ENCODE measurements at regions not wholly inside any gene's neighbourhood (a gene's known extent, or its start where the extent isn't known, plus 50 kb on each side); places are given as distances from the start of the nearest gene placed in this dataset.

GRCh38 chr12:14283489-14284144 lies 81.9 kb upstream of the ATF7IP start:
- no peaks in the 10 kb centered on the region for H3K9me3 ChIP-seq (ENCODE audit: low read depth, low read length)
- no peak overlapping the region for H3K4me3 ChIP-seq (ENCODE audit: low read length)

GRCh38 chr12:14284184-14284722 lies 81.2 kb upstream of the ATF7IP start:
- H3K4me1 ChIP-seq (ENCODE audit: insufficient read depth, low read length) = peaks cover 10% of the 10 kb centered on the region
- no peak overlapping the region for H3K4me3 ChIP-seq (ENCODE audit: low read length)
- H3K27me3 ChIP-seq (ENCODE audit: insufficient read depth, low read length) = no peaks in the 10 kb centered on the region
- peaks cover 5% of the 10 kb centered on the region for H3K9me3 ChIP-seq (ENCODE audit: low read depth, low read length)

More at GRCh38 chr12:14283489-14284144, 81.9 kb upstream of the ATF7IP start:
- no peaks in the 10 kb centered on the region for H3K27me3 ChIP-seq (ENCODE audit: insufficient read depth, low read length)
- H3K4me1 ChIP-seq (ENCODE audit: insufficient read depth, low read length) = peaks cover 10% of the 10 kb centered on the region

GRCh38 chr12:14289601-14290000 lies 75.9 kb upstream of the ATF7IP start:
- Histone ChIP-seq H3K9me3 (ENCODE audit: low read depth, low read length) (peaks cover 9% of the 10 kb centered on the region), H3K4me3 (ENCODE audit: low read length) (no peak overlapping the region), H3K27me3 (ENCODE audit: insufficient read depth, low read length) (no peaks in the 10 kb centered on the region), H3K4me1 (ENCODE audit: insufficient read depth, low read length) (peaks cover 15% of the 10 kb centered on the region)

DNA sequence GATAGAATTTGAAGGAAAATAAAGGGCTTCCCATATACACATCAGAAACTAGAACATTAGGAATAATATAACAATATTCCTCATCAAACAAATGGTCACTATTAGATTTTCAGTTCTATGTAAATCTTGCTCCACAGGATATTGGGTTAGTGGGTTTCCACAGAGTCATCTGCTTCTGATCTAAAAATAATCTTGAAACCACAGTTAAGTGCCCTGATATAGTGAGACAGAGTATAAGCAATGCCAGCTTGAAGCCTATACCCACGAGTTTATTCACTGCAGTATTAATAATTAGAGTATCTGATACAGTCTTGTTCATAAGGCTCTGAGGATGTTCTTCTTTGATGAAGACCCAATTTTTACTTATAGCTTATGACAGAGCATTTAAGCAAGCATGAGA lies 74.5 kb upstream of the ATF7IP start:
- Histone ChIP-seq H3K27me3 (ENCODE audit: insufficient read depth, low read length) (no peaks in the 10 kb centered on the region), H3K4me3 (ENCODE audit: low read length) (no peak overlapping the region), H3K4me1 (ENCODE audit: insufficient read depth, low read length) (peaks cover 15% of the 10 kb centered on the region), H3K9me3 (ENCODE audit: low read depth, low read length) (peaks cover 9% of the 10 kb centered on the region)

DNA sequence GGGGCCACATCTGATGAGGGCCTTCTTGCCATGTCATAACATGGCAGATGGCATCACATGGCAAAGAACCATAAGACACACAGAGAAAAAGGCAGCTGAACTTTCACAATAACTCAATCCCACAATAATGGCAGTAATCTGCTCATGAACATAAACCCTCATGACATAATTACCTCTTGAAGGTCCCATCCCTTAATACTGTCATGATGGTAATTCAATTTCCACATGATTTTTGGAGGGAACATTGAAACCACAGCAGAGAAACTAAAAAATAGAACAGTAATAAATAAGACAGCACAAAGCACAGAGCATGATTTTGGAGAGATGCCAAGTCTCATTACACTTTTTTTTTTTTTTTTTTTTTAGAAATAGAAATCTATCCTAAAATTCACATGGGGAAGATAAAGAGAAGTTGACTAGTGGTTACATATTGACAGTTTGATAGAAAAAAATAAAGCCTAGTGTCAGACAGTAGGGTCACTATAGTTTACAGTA lies 61.8 kb upstream of the ATF7IP start:
- H3K4me1 ChIP-seq (ENCODE audit: insufficient read depth, low read length) = no peaks in the 10 kb centered on the region
- H3K9me3 ChIP-seq (ENCODE audit: low read depth, low read length) = no peaks in the 10 kb centered on the region
- H3K4me3 ChIP-seq (ENCODE audit: low read length) = no peak overlapping the region
- H3K27me3 ChIP-seq (ENCODE audit: insufficient read depth, low read length) = no peaks in the 10 kb centered on the region

GRCh38 chr12:14307004-14307403 lies 58.5 kb upstream of the ATF7IP start:
- Histone ChIP-seq H3K4me1 (ENCODE audit: insufficient read depth, low read length) (no peaks in the 10 kb centered on the region), H3K27me3 (ENCODE audit: insufficient read depth, low read length) (no peaks in the 10 kb centered on the region), H3K9me3 (ENCODE audit: low read depth, low read length) (no peaks in the 10 kb centered on the region), H3K4me3 (ENCODE audit: low read length) (no peak overlapping the region)

GRCh38 chr12:14308516-14308915 lies 57.0 kb upstream of the ATF7IP start:
- no peaks in the 10 kb centered on the region for H3K27me3 ChIP-seq (ENCODE audit: insufficient read depth, low read length)
- no peak overlapping the region for H3K4me3 ChIP-seq (ENCODE audit: low read length)
- no peaks in the 10 kb centered on the region for H3K4me1 ChIP-seq (ENCODE audit: insufficient read depth, low read length)
- no peaks in the 10 kb centered on the region for H3K9me3 ChIP-seq (ENCODE audit: low read depth, low read length)

- Histone ChIP-seq H3K4me1 (ENCODE audit: insufficient read depth, low read length) (peaks cover 3% of the 10 kb centered on the region), H3K27me3 (ENCODE audit: insufficient read depth, low read length) (no peaks in the 10 kb centered on the region), H3K9me3 (ENCODE audit: low read depth, low read length) (no peaks in the 10 kb centered on the region), H3K4me3 (ENCODE audit: low read length) (no peak overlapping the region)
Observed at GRCh38 chr12:14310866-14311265, 54.6 kb upstream of the ATF7IP start.

- Histone ChIP-seq H3K27me3 (ENCODE audit: insufficient read depth, low read length) (no peaks in the 10 kb centered on the region), H3K4me3 (ENCODE audit: low read length) (no peak overlapping the region), H3K4me1 (ENCODE audit: insufficient read depth, low read length) (peaks cover 3% of the 10 kb centered on the region), H3K9me3 (ENCODE audit: low read depth, low read length) (no peaks in the 10 kb centered on the region)
Observed at GRCh38 chr12:14313379-14314138, 51.9 kb upstream of the ATF7IP start.

- no peaks in the 10 kb centered on the region for H3K27me3 ChIP-seq (ENCODE audit: insufficient read depth, low read length)
- peaks cover 3% of the 10 kb centered on the region for H3K4me1 ChIP-seq (ENCODE audit: insufficient read depth, low read length)
- no peak overlapping the region for H3K4me3 ChIP-seq (ENCODE audit: low read length)
- no peaks in the 10 kb centered on the region for H3K9me3 ChIP-seq (ENCODE audit: low read depth, low read length)
Observed at GRCh38 chr12:14314801-14315200, 50.7 kb upstream of the ATF7IP start.

DNA sequence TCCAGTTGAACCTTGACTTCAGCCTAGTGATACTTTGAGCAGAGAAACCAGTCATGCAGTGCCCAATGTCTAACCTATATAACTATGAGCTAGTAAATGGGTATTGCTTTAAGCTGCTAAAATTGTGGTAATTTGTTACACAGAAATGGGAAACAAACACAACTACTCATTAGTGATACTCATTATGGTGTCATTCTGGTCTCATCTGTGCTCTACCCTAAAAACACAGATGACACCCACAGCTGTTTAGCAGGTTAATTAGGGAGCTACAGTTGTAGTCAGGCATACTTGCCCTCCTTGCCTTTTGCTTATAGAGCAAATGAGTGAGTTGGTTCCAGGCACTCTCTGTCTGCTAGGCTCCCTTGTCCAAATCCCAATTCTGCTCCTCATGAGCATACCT lies 50.0 kb upstream of the ATF7IP start:
- peaks cover 3% of the 10 kb centered on the region for H3K4me1 ChIP-seq (ENCODE audit: insufficient read depth, low read length)
- no peaks in the 10 kb centered on the region for H3K9me3 ChIP-seq (ENCODE audit: low read depth, low read length)
- H3K27me3 ChIP-seq (ENCODE audit: insufficient read depth, low read length) = no peaks in the 10 kb centered on the region
- no peak overlapping the region for H3K4me3 ChIP-seq (ENCODE audit: low read length)

Data from mononuclear cell (primary cell).